NB4 (cell line): ENCODE measurements at regions not wholly inside any gene's neighbourhood (a gene's known extent, or its start where the extent isn't known, plus 50 kb on each side); places are given as distances from the start of the nearest gene placed in this dataset.

Source experiments
- MYC ChIP-seq: IDR thresholded peaks from 2 replicates; pipeline ENCODE4 v1.6.1; 2011; ENCODE audit warnings: low read depth, low read length
- POLR2A ChIP-seq: IDR thresholded peaks from 2 replicates; pipeline ENCODE4 v1.6.1; 2011; ENCODE audit warnings: mild to moderate bottlenecking; ENCODE audit not compliant: insufficient read length; ENCODE audit errors: extremely low read depth
- TF ChIP-seq, protein P1 (sequence below): IDR thresholded peaks from one replicate; pipeline ENCODE4 v1.5.1; 2012; ENCODE audit warnings: low read depth, low read length
- TF ChIP-seq, protein P2 (sequence below): IDR thresholded peaks from 2 replicates; pipeline ENCODE4 v1.6.1; 2011; ENCODE audit warnings: low read depth, low read length

DNA sequence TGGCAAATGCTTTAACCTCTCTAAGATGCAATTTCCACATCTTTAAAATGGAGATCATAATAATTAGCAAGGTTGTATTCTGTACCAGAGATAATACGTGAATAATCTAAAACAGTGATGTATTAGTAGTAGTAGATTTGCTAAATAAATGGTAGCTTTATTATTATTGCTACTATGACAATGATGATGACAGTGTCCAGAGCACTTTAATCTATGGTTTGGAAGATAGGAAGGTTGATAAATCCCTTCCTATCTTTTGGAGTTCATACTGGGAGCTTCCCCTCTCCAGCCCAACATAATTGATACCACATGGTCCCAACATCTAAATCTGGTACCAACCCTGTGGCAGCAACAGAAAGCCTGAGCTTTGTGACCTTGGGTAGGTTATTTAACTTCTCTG is 267.8 kb downstream of the FAT3 start:
- TF ChIP-seq, protein P1, sequence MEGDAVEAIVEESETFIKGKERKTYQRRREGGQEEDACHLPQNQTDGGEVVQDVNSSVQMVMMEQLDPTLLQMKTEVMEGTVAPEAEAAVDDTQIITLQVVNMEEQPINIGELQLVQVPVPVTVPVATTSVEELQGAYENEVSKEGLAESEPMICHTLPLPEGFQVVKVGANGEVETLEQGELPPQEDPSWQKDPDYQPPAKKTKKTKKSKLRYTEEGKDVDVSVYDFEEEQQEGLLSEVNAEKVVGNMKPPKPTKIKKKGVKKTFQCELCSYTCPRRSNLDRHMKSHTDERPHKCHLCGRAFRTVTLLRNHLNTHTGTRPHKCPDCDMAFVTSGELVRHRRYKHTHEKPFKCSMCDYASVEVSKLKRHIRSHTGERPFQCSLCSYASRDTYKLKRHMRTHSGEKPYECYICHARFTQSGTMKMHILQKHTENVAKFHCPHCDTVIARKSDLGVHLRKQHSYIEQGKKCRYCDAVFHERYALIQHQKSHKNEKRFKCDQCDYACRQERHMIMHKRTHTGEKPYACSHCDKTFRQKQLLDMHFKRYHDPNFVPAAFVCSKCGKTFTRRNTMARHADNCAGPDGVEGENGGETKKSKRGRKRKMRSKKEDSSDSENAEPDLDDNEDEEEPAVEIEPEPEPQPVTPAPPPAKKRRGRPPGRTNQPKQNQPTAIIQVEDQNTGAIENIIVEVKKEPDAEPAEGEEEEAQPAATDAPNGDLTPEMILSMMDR = no peak
- TF ChIP-seq POLR2A = no peak
- TF ChIP-seq, protein P2, sequence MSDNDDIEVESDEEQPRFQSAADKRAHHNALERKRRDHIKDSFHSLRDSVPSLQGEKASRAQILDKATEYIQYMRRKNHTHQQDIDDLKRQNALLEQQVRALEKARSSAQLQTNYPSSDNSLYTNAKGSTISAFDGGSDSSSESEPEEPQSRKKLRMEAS = no peak
- no peak for TF ChIP-seq MYC
